Upper lobe of right lung (tissue), 1 donor: ENCODE measurements at regions not wholly inside any gene's neighbourhood (a gene's known extent, or its start where the extent isn't known, plus 50 kb on each side); places are given as distances from the start of the nearest gene placed in this dataset.

ENCODE experiments used
- ATAC-seq: fragments of 200-7000 bp; cut with Tn5 transposase; one replicate; pipeline ENCODE4 v1.9.1; 2020; ENCODE audit warnings: mild to moderate bottlenecking, moderate library complexity
- DNase-seq: peaks from one replicate; pipeline ENCODE4 v3.0.0-alpha.2; 2020
- H3K27ac ChIP-seq: fragments of 200-600 bp; one replicate; pipeline ENCODE4 v1.8.0; 2022
- H3K27me3 ChIP-seq: fragments of 200-600 bp; one replicate; pipeline ENCODE4 v1.8.0; 2022; ENCODE audit warnings: mild to moderate bottlenecking
- H3K36me3 ChIP-seq: fragments of 200-600 bp; one replicate; pipeline ENCODE4 v1.8.0; 2022
- H3K4me1 ChIP-seq: fragments of 200-600 bp; one replicate; pipeline ENCODE4 v1.8.0; 2022
- H3K4me3 ChIP-seq: fragments of 200-600 bp; one replicate; pipeline ENCODE4 v1.8.0; 2022; ENCODE audit warnings: mild to moderate bottlenecking
- H3K9me3 ChIP-seq: fragments of 200-600 bp; one replicate; pipeline ENCODE4 v1.8.0; 2022
- CTCF ChIP-seq: fragments of 200-600 bp; IDR thresholded peaks from one replicate; pipeline ENCODE4 v1.8.0; 2022; ENCODE audit warnings: antibody characterized with exemption
- intact Hi-C: fragments of 100-400 bp; cut with DNase I; formaldehyde crosslinking; loops from one replicate; pipeline ENCODE4 v1.11.0; 2022
- donor health status: DM: no; HTN: yes; CAD: no; lungs with severe emphysema.

DNA sequence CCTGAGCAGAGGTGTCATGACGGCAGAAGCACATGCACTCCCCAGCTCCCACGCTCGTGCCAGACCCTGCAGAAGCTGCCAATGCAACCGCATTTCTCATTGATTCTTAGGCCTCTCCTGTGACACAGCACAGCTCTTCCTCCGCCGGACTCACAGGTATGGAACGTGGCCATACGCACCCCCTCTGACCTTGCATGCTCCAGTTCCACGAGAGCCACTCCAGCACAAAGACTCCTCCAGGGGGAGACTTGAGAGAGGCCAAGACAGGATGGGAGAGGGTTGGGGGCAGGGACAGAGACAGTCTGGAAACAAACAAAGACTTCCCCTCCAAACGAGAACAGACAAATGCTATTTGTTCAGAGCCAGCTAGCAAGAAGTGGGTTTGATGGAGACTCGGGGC is 124.3 kb upstream of the PPP2R2D start:
- no peak overlapping the region for H3K27ac ChIP-seq
- no peak for TF ChIP-seq CTCF
- no peak overlapping the region for H3K4me3 ChIP-seq
- intact Hi-C loops: no loop called here
- no peaks in the 10 kb centered on the region for H3K36me3 ChIP-seq
- no peaks in the 10 kb centered on the region for H3K4me1 ChIP-seq
- H3K9me3 ChIP-seq: peaks cover 20% of the 10 kb centered on the region
- H3K27me3 ChIP-seq: no peaks in the 10 kb centered on the region
- ATAC-seq: no peak
- no peak for DNase-seq

DNA sequence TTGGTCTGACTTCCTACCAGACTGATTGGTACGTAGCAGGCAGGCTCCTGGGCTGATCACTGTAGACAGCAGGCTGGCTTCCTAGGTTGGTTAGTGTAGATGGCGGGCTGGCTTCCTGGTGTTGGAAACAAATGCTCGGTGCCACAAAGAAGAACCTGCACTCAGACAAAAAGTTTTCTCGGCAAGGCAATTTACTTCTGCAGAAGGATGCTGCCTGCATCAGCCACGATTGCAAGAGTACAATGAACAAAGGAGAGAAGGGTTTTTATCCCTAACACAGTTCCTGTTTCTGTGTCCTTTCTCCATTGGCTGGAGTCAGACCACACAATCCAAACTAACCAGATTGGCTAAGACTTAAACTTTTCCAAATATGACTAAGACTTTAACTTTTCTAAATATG is 123.6 kb upstream of the PPP2R2D start:
- intact Hi-C loops: no loop called here
- Histone ChIP-seq H3K27me3 (no peaks in the 10 kb centered on the region), H3K36me3 (no peaks in the 10 kb centered on the region), H3K27ac (no peak overlapping the region), H3K4me1 (no peaks in the 10 kb centered on the region), H3K9me3 (peaks cover 20% of the 10 kb centered on the region), H3K4me3 (no peak overlapping the region)
- ATAC-seq (no peak), DNase-seq (no peak)
- no peak for TF ChIP-seq CTCF

- intact Hi-C loops: no loop called here
- no peaks in the 10 kb centered on the region for H3K36me3 ChIP-seq
- H3K27ac ChIP-seq: no peak overlapping the region
- peaks cover 20% of the 10 kb centered on the region for H3K9me3 ChIP-seq
- no peak for DNase-seq
- ATAC-seq: no peak
- no peaks in the 10 kb centered on the region for H3K27me3 ChIP-seq
- TF ChIP-seq CTCF: no peak
- H3K4me3 ChIP-seq: no peak overlapping the region
- H3K4me1 ChIP-seq: no peaks in the 10 kb centered on the region
Measured at GRCh38 chr10:131777921-131778320, 122.9 kb upstream of the PPP2R2D start.

GRCh38 chr10:131778385-131778784 is 122.4 kb upstream of the PPP2R2D start:
- DNase-seq (no peak), ATAC-seq (no peak)
- no peaks in the 10 kb centered on the region for H3K27me3 ChIP-seq
- H3K36me3 ChIP-seq: no peaks in the 10 kb centered on the region
- peaks cover 20% of the 10 kb centered on the region for H3K9me3 ChIP-seq
- no peaks in the 10 kb centered on the region for H3K4me1 ChIP-seq
- no peak for TF ChIP-seq CTCF
- H3K27ac ChIP-seq: no peak overlapping the region
- H3K4me3 ChIP-seq: no peak overlapping the region
- intact Hi-C loops: no loop called here

DNA sequence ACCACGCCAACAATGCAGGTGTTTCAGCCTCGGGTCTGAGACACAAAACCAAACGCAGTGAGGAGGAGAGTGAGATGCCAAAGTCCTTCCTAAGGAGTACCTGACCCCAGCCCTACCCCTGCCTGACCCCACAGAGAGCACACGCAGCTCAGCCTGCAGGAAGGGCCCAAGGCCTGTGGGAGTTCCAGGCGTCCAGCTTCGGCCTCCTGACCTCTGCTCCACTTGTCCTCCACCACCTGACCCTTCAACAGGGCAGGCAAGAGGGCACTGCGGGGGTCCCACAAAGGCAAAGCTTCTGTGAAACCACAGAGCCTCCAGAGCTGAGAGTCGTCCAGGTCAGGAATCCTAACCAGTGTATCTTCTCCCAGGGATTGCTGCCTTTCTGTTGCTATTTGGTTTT is 122.0 kb upstream of the PPP2R2D start:
- no peak for ATAC-seq

More for the DNA sequence above, 122.0 kb upstream of the PPP2R2D start:
- Histone ChIP-seq H3K27ac (no peak overlapping the region), H3K9me3 (peaks cover 20% of the 10 kb centered on the region), H3K4me1 (no peaks in the 10 kb centered on the region), H3K36me3 (no peaks in the 10 kb centered on the region), H3K27me3 (no peaks in the 10 kb centered on the region), H3K4me3 (no peak overlapping the region)
- DNase-seq: no peak
- intact Hi-C loops: no loop called here
- no peak for TF ChIP-seq CTCF
